Panc1 (cell line): ENCODE measurements at regions not wholly inside any gene's neighbourhood (a gene's known extent, or its start where the extent isn't known, plus 50 kb on each side); places are given as distances from the start of the nearest gene placed in this dataset.
"Not testable (repeated sequence)": the region's sequence is repeated elsewhere in the genome, so short reads cannot be mapped to it uniquely, and the experiment has no call there.

Experiments
- ATAC-seq: fragments of 200-7000 bp; cut with Tn5 transposase; 2 replicates; pipeline ENCODE4 v1.9.1; 2020; ENCODE audit warnings: mild to moderate bottlenecking, moderate library complexity
- BruUV-seq: library from RNA; stranded (reverse); fragments of 400-500 nt; replicated peaks from 2 replicates; lab custom pipeline; 2021; lab: Mats Ljungman, UMichigan
- CTCF ChIA-PET: fragments of 300-600 bp; sonication (Branson Sonifier 250); formaldehyde crosslinking; loops from one replicate; lab custom pipeline; 2022; ENCODE audit warnings: antibody characterized with exemption; lab: Charles Lee
- POLR2A ChIA-PET: fragments of 300-600 bp; sonication (Branson Sonifier 250); formaldehyde crosslinking; loops from one replicate; lab custom pipeline; 2022; ENCODE audit warnings: antibody characterized with exemption; lab: Charles Lee
- DNase-seq: peaks from one replicate; pipeline ENCODE4 v3.0.0-alpha.2; 2010; ENCODE audit warnings: low read depth, low spot score
- H3K27ac ChIP-seq: 2 replicates; pipeline ENCODE4 v1.5.1; 2011; ENCODE audit warnings: mild to moderate bottlenecking, low read length, inconsistent platforms
- H3K27me3 ChIP-seq: fragments of 200-500 bp; sonication (Bioruptor generic); 2 replicates; pipeline ENCODE4 v1.6.0; 2014; ENCODE audit warnings: low read length, inconsistent platforms; ENCODE audit not compliant: control insufficient read depth, insufficient read depth
- H3K36me3 ChIP-seq: fragments of 200-500 bp; sonication (Bioruptor generic); 2 replicates; pipeline ENCODE4 v1.5.1; 2014; ENCODE audit warnings: inconsistent platforms, mild to moderate bottlenecking, low read length, moderate library complexity; ENCODE audit not compliant: control insufficient read depth, insufficient read depth
- H3K4me1 ChIP-seq: 2 replicates; pipeline ENCODE4 v1.5.1; 2011; ENCODE audit warnings: inconsistent platforms, mild to moderate bottlenecking, low read length, moderate library complexity; ENCODE audit not compliant: control insufficient read depth, insufficient read depth
- H3K4me3 ChIP-seq, 2 experiments: 2 replicates each; pipeline ENCODE4 v1.5.1; 2011 to 2012; ENCODE audit warnings: low read depth in 2 of 2, low read length in 2 of 2, mild to moderate bottlenecking in 2 of 2, inconsistent platforms in 1 of 2, moderate library complexity in 1 of 2
- H3K9me3 ChIP-seq: fragments of 200-500 bp; sonication (Bioruptor generic); 2 replicates; pipeline ENCODE4 v1.5.1; 2014; ENCODE audit warnings: low read depth, mild to moderate bottlenecking, inconsistent platforms, low read length, moderate library complexity; ENCODE audit not compliant: control insufficient read depth, insufficient read depth
- POLR2AphosphoS5 ChIP-seq: IDR thresholded peaks from 2 replicates; pipeline ENCODE4 v1.6.1; 2012; ENCODE audit warnings: mild to moderate bottlenecking, low read depth, low read length, moderate library complexity
- SIN3A ChIP-seq: IDR thresholded peaks from 2 replicates; pipeline ENCODE4 v1.6.1; 2012; ENCODE audit warnings: low read depth, mild to moderate bottlenecking, low read length, moderate library complexity, borderline replicate concordance; ENCODE audit not compliant: insufficient read depth
- TCF7L2 ChIP-seq: IDR thresholded peaks from 2 replicates; pipeline ENCODE4 v1.6.1; 2011; ENCODE audit warnings: mild to moderate bottlenecking, low read depth, low read length, inconsistent platforms
- in situ Hi-C: cut with HindIII; loops from 2 replicates; pipeline ENCODE4 v1.10.0; 2016; ENCODE audit warnings: low sequenced_read_pairs, low pct_unique_long_range_greater_than_20kb
- intact Hi-C: fragments of 100-400 bp; cut with micrococcal nuclease; formaldehyde crosslinking; loops from one replicate; pipeline ENCODE4 v1.10.0; 2022; ENCODE audit not compliant: unreplicated experiment
- TF ChIP-seq, protein P1 (sequence below), 2 experiments: IDR thresholded peaks; 2 replicates each; pipeline ENCODE4 v1.6.1; 2011 to 2012; ENCODE audit warnings: low read depth in 2 of 2, control low read depth in 1 of 2, low read length in 1 of 2, mild to moderate bottlenecking in 1 of 2, moderate library complexity in 1 of 2; ENCODE audit not compliant: insufficient read depth in 1 of 2
- TF ChIP-seq, protein P2 (sequence below): fragments of 450-650 bp; IDR thresholded peaks from 2 replicates; pipeline ENCODE4 v1.5.1; 2017; ENCODE audit warnings: mild to moderate bottlenecking

DNA sequence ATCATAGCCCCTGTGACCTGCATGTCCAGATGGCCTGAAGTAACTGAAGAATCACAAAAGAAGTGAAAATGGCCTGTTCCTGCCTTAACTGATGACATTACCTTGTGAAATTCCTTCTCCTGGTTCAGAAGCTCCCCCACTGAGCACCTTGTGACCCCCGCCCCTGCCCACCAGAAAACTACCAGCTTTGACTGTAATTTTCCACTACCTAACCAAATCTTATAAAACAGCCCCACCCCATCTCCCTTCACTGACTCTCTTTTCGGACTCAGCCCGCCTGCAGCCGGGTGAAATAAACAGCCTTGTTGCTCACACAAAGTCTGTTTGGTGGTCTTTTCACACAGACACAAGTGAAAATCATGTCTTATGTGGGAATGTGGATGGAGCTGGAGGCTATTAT, 373.9 kb upstream of the TRPC7 start:
- H3K36me3 ChIP-seq, POLR2A ChIA-PET, intact Hi-C loops, H3K27me3 ChIP-seq, DNase-seq, CTCF ChIA-PET, H3K9me3 ChIP-seq, H3K27ac ChIP-seq, ATAC-seq, BruUV-seq, H3K4me1 ChIP-seq, in situ Hi-C loops, H3K4me3 ChIP-seq: not testable (repeated sequence)

DNA sequence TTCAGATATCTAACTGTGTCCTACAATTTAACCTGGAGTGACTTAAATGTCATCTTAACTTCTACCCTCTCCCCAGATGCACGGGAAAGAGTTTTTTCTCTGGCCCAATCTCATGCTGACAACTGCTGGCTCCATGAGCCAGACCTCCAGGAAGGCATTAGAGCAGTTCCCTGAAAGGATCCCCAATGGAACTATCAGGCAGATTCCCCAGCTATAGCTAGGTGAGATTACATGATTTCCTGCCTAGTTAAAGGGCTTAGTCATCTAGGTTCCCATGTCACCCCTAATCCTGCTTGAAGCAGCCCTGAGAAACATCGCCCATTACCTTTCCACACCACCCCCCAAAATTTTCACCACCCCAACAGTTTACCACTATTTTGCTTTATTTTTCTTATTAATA, 373.5 kb upstream of the TRPC7 start:
- intact Hi-C loops, result no loop called here
- ATAC-seq (no peak), DNase-seq (no peak)
- no TSS peak for BruUV-seq
- Histone ChIP-seq H3K27me3 (no peaks in the 10 kb centered on the region), H3K4me1 (no peaks in the 10 kb centered on the region), H3K36me3 (no peaks in the 10 kb centered on the region), H3K4me3 (no peak overlapping the region), H3K27ac (no peak overlapping the region), H3K9me3 (no peaks in the 10 kb centered on the region)
- ChIA-PET CTCF (no interaction called here), POLR2A (no interaction called here)
- in situ Hi-C loops, result no loop called here
- TF ChIP-seq SIN3A (no peak), POLR2AphosphoS5 (no peak), TCF7L2 (no peak)
- TF ChIP-seq, protein P1, sequence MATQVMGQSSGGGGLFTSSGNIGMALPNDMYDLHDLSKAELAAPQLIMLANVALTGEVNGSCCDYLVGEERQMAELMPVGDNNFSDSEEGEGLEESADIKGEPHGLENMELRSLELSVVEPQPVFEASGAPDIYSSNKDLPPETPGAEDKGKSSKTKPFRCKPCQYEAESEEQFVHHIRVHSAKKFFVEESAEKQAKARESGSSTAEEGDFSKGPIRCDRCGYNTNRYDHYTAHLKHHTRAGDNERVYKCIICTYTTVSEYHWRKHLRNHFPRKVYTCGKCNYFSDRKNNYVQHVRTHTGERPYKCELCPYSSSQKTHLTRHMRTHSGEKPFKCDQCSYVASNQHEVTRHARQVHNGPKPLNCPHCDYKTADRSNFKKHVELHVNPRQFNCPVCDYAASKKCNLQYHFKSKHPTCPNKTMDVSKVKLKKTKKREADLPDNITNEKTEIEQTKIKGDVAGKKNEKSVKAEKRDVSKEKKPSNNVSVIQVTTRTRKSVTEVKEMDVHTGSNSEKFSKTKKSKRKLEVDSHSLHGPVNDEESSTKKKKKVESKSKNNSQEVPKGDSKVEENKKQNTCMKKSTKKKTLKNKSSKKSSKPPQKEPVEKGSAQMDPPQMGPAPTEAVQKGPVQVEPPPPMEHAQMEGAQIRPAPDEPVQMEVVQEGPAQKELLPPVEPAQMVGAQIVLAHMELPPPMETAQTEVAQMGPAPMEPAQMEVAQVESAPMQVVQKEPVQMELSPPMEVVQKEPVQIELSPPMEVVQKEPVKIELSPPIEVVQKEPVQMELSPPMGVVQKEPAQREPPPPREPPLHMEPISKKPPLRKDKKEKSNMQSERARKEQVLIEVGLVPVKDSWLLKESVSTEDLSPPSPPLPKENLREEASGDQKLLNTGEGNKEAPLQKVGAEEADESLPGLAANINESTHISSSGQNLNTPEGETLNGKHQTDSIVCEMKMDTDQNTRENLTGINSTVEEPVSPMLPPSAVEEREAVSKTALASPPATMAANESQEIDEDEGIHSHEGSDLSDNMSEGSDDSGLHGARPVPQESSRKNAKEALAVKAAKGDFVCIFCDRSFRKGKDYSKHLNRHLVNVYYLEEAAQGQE (IDR thresholded peaks at IDR 0.05; ENCODE audit: insufficient read depth in 1 of 2, low read depth in 2 of 2, low read length in 1 of 2), result no peak
- TF ChIP-seq, protein P2, sequence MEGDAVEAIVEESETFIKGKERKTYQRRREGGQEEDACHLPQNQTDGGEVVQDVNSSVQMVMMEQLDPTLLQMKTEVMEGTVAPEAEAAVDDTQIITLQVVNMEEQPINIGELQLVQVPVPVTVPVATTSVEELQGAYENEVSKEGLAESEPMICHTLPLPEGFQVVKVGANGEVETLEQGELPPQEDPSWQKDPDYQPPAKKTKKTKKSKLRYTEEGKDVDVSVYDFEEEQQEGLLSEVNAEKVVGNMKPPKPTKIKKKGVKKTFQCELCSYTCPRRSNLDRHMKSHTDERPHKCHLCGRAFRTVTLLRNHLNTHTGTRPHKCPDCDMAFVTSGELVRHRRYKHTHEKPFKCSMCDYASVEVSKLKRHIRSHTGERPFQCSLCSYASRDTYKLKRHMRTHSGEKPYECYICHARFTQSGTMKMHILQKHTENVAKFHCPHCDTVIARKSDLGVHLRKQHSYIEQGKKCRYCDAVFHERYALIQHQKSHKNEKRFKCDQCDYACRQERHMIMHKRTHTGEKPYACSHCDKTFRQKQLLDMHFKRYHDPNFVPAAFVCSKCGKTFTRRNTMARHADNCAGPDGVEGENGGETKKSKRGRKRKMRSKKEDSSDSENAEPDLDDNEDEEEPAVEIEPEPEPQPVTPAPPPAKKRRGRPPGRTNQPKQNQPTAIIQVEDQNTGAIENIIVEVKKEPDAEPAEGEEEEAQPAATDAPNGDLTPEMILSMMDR, result no peak

DNA sequence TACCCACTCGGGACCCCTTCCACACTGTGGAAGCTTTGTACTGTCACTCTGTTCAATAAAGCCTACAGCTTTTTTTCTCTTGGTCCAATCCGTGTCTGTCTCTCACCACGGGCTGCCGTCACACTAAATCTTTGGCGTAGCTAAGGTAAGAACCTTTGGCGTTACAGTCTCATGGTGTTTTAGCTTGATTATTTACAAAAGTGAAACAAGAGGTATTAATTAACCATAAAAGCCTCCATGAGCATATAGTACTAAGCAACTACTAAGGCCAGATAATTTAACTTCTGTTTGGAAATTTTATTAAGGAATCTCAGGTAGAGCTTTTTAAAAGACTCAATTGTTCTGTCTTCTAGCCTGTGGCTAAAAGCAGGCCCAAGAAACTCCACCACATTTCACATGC, 370.7 kb upstream of the TRPC7 start:
- Histone ChIP-seq H3K9me3 (no peaks in the 10 kb centered on the region), H3K27ac (no peak overlapping the region), H3K36me3 (no peaks in the 10 kb centered on the region), H3K4me1 (no peaks in the 10 kb centered on the region; the same call in 1 of the 2 replicates), H3K4me3 (no peak overlapping the region), H3K27me3 (no peaks in the 10 kb centered on the region)
- TF ChIP-seq TCF7L2, result no peak
- ChIA-PET CTCF (no interaction called here), POLR2A (no interaction called here)
- no TSS peak for BruUV-seq
- in situ Hi-C loops (no loop called here), intact Hi-C loops (no loop called here)
- ATAC-seq, result no peak
- no peak for DNase-seq

DNA sequence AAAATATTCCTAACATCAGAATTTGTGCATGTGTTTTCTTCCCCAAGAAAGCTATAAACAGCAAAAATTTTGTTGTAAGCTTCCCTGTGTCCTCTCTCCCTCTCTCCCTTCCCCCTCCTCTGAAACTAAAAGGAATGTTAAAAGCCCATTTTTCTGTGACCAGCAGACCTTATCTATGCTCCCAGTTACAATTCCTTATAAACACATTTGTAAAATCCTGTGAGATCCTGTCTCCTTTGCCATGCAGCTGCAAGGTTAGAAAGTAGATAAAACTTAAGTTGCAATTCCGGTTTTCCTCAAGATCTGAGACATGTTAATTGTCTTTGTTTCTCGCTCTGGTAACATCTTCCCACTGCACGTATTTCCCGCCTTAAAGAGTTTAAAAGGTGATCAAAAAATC, 370.3 kb upstream of the TRPC7 start:
- DNase-seq, BruUV-seq, in situ Hi-C loops, ATAC-seq, H3K4me1 ChIP-seq, H3K27ac ChIP-seq, H3K27me3 ChIP-seq, H3K9me3 ChIP-seq, H3K4me3 ChIP-seq, POLR2A ChIA-PET, H3K36me3 ChIP-seq, CTCF ChIA-PET, intact Hi-C loops: not testable (repeated sequence)
